ENCODE measurements at regions not wholly inside any gene's neighbourhood (a gene's known extent, or its start where the extent isn't known, plus 50 kb on each side); places are given as distances from the start of the nearest gene placed in this dataset.

GRCh38 chr2:150276737-150277136 is 210.7 kb downstream of the RND3 start:
- TF ChIP-seq CTCF (IDR thresholded peaks at IDR 0.05), result no peak
- no peak for TF ChIP-seq POLR2A (IDR thresholded peaks at IDR 0.05)
- no peak for TF ChIP-seq EP300 (IDR thresholded peaks at IDR 0.05)
- no peak for TF ChIP-seq POLR2AphosphoS5 (IDR thresholded peaks at IDR 0.05)

Measured in suprapubic skin (tissue), 4 donors.